NCI-H446 (cell line): ENCODE measurements at regions not wholly inside any gene's neighbourhood (a gene's known extent, or its start where the extent isn't known, plus 50 kb on each side); places are given as distances from the start of the nearest gene placed in this dataset.
"Not testable (repeated sequence)": the region's sequence is repeated elsewhere in the genome, so short reads cannot be mapped to it uniquely, and the experiment has no call there.

Experiments
- DNase-seq, 2 experiments: peaks; one replicate each; lab custom pipeline; 2025; lab: John Stamatoyannopoulos, UW

DNA sequence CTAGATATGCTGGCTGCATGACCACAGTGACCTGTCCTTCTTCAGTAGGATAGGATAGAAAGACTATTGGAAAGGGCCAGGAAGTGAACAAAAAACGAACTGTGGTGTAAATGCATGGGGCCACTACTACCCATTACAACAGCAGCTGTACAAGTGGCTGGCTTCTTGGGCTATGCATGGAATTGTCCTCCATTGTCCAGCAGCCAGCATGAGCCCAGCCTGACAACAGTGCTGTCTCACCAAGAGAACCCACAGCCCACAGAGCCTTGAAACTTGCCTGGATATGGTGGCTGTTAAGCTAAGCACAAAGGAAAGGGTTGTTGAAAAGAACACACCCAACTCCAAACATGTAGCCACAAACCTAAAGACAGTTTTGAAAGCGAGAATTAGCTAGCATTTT, 330.2 kb upstream of the F9 start:
- no peak for DNase-seq

GRCh38 chrX:139199933-139200332, 330.6 kb upstream of the F9 start:
- DNase-seq, result no peak

DNA sequence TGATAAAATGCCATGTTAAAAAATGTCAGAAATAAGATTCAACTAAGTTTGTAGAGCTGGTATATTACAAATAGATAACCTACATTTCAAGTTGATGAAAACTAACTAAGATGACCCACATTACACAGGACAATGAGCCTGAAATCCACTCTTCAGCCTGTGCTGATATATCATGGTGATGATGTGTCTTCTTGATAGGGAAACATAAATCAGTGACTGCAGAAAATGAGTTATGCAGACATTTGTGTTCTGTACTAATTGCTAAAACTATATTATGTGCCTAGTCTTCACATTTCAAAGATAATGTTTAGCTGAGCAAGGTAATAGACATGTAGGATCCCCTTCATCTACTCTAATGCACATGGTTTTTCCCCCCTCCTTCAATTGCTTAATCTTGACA, 331.6 kb upstream of the F9 start:
- DNase-seq, result no peak

- DNase-seq, result no peak
Observed at GRCh38 chrX:139196890-139197289, 333.6 kb upstream of the F9 start.

DNA sequence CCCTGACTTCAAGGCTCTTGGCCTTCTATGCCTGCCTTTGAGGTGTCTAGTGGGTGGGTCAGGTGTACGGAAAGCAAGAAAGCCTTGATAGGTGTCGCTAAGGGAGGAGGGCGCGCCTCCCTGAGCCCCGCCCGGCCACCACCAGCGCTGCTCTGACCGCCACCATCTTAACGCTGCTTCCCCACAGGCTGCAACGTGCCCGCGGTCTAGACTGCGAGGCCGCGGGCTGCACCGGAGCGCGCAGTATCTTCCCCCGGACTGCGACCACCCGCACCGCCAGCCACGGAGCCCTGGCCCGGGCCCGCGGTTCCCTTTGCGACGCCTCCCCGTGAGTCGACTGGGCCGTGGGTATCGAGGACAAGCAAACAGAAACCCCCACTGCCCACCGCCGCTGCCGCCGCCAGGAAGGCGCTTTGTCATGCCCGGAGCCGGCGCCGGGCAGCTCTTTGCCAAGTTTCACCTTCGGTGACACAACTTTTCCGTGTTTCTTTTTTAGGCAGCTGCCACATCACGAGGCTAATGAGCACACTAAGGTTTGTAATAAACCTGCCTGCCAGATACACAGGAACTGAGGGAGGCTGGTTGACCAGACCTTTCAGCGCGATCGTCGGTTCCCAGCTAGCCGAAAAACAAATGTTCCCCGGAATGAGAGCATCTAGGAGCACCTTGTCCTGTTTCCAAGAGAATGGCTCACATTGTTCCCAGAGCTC, 335.8 kb upstream of the F9 start:
- DNase-seq, result no peak

GRCh38 chrX:139192386-139192961, 338.1 kb upstream of the F9 start:
- DNase-seq, result no peak

DNA sequence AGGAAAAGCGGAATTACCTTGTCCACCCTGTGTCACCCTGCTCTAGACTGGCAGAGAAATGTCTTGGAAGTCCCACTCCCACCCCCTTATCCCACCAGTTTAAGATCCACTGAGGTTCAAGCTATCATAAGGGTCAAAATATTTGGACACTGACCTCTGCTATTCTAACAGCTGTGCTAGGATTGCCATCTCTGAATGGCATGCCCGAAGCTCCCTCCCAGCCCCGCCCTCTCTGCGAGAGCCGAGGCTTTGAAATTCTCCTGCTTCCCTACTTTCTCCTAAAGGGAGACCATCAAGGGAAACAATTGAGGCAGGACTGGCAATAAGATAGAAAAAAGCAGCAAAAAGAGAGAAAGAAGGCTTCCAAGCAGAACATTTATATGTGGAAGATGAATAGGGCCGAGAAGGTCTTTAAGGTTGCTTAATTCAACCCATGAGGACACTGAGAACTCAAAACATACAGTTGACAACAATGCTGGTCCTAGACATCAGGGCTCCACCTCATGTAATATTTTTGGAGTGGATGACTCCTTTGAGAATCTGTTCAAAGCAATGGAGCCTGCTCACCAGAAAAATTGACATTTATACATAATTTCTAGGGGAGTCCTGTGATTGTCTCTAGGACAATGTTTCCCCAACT, 338.7 kb upstream of the F9 start:
- DNase-seq, result no peak

DNA sequence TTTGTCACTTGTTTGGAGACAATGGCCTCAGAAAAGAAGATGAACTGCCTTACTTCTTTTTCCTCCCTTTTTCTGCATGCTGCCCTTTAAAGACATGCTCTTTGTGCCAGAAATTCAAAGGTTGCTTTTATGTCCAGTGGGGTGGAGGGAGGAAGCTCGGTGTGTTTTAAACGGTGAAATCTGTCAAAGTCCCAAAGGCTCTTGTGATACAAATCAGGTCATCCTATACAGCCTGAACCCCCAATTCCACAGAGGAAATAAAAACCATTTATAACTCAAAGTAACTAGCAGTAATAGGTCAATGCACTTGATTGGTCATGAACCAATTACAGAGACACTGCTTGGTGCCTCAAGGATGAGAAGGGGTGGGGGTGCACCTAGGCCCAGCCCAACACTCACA, 339.3 kb upstream of the F9 start:
- no peak for DNase-seq

DNA sequence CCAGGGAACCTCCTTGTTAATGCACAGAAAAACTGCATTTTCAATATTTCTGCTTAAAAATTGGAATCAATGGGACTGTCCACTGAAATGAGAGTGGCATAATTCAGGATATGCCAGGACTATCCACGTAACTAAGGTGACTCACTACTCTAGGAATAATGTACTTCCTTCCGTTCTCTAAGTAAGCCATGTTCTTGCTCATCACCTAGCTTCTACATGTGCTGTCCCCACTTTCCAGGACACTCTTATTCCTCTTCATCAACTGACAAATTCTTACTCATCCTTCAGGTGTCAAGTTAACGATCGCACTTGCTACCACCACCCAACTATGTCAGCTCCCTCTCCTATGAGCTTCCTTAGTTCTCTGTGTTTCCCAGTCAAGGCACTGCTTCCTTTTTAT, 342.8 kb upstream of the F9 start:
- DNase-seq, result no peak

GRCh38 chrX:139186991-139187390, 343.5 kb upstream of the F9 start:
- no peak for DNase-seq

DNA sequence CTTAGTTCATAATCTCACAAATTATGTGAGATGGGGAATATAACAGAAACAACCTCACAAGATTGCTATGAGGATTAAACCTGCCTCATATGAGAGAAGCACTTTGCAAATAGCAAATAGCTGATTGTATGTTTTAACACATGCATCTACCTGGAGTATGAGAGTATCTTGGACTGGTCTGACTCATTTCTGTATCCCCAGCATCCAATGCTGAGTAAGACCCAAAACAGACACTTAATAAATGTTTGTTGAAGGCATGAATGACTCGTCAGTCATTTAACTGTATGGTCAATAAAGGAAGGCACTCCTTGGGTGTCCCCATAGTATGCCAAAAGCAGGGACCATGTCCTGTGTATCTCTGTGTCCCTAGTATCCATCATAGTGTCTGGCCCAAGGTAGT, 350.9 kb upstream of the F9 start:
- no peak for DNase-seq

DNA sequence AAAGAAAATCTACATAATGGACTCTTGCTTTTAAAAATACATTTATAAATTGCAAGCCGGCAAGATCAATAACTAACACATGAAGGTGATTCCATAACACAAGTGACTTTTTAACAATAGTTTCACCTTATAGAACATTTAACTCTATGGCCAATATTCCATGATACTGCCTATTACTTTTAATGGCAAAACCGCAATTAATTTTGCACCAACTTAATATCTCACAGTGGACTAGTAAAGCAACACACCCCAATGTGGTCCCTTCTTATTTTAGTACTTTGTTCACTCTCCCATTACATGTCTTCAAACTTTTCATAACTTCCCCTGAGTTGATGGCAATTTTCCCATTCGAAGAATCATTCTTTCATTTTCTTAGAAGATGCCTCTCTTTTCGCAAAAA, 351.6 kb upstream of the F9 start:
- no peak for DNase-seq

DNA sequence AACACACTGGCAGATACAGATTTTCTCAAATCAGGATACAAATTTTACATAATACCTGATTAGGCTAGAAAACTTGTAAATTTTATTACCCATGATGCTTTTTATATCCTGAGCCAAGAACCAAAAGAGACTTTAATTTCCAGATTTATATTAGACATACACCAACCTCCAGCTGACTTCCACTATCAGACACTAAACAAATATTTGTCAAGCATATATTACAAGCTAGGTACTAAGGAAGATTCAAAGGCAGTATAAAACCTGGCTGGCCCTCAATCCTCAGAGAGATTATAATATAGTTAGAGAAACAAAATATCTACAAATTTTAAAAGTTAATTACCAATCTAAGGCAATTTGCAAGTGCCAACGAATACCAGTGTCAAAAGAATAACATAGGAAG, 357.8 kb upstream of the F9 start:
- no peak for DNase-seq

GRCh38 chrX:139170526-139171173, 359.9 kb upstream of the F9 start:
- DNase-seq, result no peak

DNA sequence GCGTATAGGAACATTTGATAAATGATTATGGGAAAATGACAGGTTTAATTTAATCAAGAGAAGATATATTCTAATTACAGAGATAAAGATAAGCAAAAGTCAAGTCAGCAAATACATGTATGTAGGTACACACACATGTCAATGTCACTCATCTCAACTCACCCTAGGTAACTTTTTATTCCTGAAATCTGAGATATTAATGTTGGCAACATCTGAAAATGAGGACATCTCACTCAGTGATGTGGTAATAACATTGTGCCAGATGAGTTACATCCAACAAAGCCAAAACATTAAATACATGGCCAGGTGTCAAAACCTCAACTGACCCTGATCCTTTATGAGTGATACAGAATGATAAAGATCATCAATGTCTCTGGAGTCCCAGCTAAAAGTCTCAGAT, 363.3 kb upstream of the F9 start:
- DNase-seq, result no peak

DNA sequence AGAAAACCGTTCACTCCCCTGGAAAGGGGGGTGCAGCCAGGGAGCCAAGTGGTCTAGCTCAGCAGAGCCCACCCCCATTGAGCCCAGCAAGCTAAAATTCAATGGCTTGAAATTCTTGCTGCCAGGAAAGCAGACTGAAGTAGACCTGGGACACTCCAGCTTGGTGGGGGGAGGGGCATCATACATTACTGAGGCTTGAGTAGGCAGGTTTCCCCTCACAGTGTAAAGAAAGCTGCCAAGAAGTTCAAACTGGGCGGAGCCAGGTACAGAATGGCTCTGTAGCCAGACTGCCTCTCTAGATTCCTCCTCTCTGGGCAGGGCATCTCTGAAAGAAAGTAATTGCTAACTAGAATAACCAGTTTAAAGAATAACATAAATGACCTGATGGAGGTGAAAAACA, 372.3 kb upstream of the F9 start:
- no peak for DNase-seq

GRCh38 chrX:139156356-139156755, 374.2 kb upstream of the F9 start:
- no peak for DNase-seq

- DNase-seq, result not testable (repeated sequence)
Observed at GRCh38 chrX:139146625-139147024, 383.9 kb upstream of the F9 start.

DNA sequence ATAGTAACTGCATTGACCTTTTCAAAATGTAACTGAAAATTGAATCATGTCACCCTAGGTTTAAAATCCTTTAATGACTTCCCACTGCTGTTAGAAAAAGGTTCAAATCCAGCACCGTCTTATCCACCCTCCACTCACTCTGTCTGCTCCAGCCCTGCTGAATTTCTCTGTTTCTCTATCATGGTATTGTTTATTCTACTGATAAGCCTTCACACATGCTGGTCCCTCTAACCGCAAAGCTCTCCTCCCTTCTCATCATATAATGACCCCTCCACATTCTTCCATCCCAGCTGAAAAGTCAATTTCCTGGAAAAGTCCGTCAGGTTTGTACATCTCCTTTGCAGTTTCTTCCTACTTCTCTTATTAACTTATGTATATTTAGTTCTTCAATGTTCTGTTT, 389.2 kb upstream of the F9 start:
- no peak for DNase-seq

DNA sequence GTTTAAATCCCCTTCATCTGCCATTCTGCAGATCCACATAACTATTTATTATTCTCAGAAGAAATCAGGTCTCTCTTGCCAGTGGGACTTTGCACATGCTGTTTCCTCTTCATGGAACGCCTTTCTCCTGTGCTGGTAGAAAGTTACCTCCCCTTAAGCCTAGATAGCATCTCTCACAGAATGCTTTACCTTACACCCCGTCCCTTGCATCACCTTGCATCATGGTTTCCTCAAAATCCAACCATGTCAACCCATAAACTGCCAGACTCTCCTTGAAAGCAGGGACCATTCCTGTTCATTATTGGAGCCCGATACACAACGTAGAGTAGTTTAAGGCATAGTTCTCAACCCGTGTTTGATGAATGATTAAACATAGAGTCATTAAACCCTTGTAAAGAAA, 396.2 kb upstream of the F9 start:
- no peak for DNase-seq

DNA sequence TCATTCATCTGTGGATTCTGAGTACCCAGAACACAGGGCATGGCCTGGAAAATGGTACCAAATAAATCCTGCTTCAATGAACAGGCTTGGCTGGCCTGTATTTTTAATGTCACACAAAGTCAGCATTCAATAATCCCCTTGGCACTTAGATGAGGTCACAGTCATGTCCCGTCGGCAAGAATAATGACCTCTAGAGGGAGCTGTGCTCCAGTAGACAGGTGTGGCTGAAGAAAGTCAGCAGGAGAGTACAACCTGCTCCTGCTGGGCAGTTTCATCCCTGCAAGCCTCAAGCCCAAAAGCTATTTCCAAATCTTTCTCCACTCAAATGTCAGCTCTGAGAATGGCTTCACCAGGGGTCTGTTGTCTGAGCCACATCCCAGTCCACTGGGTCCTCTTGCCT, 404.0 kb upstream of the F9 start:
- no peak for DNase-seq

DNA sequence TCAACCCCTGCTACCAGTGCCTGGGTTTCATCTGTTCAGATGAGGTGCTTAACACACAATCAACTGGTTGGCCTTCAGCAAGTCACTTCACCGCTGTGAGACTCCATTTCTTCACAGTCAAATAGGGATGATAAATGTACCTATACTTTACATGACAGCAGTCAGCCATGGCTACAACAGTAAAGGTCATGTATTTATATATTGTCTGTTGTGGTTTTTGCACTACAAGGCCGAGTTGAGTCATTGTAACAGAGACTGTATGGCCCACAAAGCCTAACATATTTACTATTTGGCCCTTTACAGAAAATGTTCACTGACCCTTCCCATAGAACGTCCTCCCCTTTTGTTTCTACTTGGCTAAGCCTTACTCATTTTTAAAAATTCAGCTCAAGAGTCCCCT, 404.6 kb upstream of the F9 start:
- no peak for DNase-seq

DNA sequence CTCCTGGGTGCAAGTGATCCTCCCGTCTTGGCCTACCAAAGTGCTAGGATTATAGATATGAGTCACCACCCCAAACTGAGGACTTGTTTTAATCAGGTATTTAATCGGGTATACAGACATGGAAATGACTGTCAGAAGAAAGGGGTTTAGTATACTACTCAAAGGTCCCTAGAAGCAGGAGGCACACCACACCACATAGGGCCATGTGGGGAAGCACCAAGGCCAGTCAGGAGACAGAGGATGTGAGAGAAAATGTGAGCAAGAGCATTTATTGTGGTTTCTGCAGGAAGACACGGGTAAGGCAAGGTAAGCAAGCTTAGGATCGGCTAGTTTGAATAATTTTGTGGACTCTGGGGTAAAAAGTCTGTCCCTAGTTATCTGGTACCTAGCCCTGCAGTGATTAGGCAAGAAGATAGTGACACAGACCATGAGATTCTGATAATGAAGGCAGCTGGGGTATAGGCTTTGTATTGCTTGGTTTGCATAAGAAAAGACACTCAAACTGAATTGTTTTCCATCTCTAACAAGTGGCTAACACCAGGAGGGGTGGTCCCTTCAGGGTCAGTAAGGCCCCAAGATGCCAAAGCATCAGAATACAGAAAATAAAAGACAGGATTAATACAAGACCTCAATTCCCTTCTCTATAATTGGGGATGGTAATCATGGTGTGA, 408.8 kb upstream of the F9 start:
- DNase-seq, result no peak
